HUES6 (cell line): ENCODE measurements at regions not wholly inside any gene's neighbourhood (a gene's known extent, or its start where the extent isn't known, plus 50 kb on each side); places are given as distances from the start of the nearest gene placed in this dataset.

ENCODE experiments used
- H3K27ac ChIP-seq: 2 replicates; pipeline ENCODE4 v1.7.0; 2013; ENCODE audit warnings: low read depth, mild to moderate bottlenecking, low read length, inconsistent platforms
- H3K27me3 ChIP-seq: 2 replicates; pipeline ENCODE4 v1.6.1; 2013; ENCODE audit warnings: low read length; ENCODE audit not compliant: control insufficient read depth, insufficient read depth
- H3K36me3 ChIP-seq: 2 replicates; pipeline ENCODE4 v1.6.1; 2013; ENCODE audit warnings: low read length; ENCODE audit not compliant: control insufficient read depth, insufficient read depth
- H3K4me1 ChIP-seq: 2 replicates; pipeline ENCODE4 v1.6.1; 2013; ENCODE audit warnings: low read length; ENCODE audit not compliant: control insufficient read depth, insufficient read depth
- H3K4me3 ChIP-seq: 2 replicates; pipeline ENCODE4 v1.5.1; 2013; ENCODE audit warnings: low read depth, low read length
- H3K9ac ChIP-seq: one replicate; pipeline ENCODE4 v1.6.1; 2013; ENCODE audit warnings: mild to moderate bottlenecking, low read length
- H3K9me3 ChIP-seq: 2 replicates; pipeline ENCODE4 v1.6.1; 2013; ENCODE audit warnings: low read depth, low read length; ENCODE audit not compliant: control insufficient read depth, insufficient read depth

- Histone ChIP-seq H3K27ac (no peak overlapping the region), H3K27me3 (no peaks in the 10 kb centered on the region), H3K36me3 (no peaks in the 10 kb centered on the region), H3K9ac (no peak overlapping the region), H3K4me1 (peaks cover 12% of the 10 kb centered on the region), H3K9me3 (no peaks in the 10 kb centered on the region), H3K4me3 (no peak overlapping the region)
These were observed 498.8 kb upstream of the C1orf87 start for GRCh38 chr1:60572378-60572777.

DNA sequence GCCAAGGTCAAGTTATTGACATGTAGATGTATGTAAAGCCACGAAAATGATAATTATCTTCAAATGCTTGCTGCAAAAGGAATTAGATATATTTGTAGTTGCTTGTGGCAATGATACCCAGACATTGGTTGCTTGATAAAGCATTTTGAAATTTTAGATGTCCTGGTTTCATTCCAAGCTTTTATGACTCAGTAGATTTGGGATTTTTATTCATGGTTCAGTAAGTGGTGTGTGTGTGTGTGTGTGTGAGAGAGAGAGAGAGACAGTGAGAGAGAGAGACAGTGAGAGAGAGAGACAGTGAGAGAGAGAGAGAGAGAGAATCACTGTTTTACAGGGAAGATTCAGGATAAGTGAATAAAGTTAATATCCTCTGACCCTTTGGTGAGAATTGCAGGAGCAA is 498.2 kb upstream of the C1orf87 start:
- Histone ChIP-seq H3K27me3 (no peaks in the 10 kb centered on the region), H3K4me3 (no peak overlapping the region), H3K4me1 (peaks cover 12% of the 10 kb centered on the region), H3K9me3 (no peaks in the 10 kb centered on the region), H3K9ac (no peak overlapping the region), H3K27ac (no peak overlapping the region), H3K36me3 (no peaks in the 10 kb centered on the region)

DNA sequence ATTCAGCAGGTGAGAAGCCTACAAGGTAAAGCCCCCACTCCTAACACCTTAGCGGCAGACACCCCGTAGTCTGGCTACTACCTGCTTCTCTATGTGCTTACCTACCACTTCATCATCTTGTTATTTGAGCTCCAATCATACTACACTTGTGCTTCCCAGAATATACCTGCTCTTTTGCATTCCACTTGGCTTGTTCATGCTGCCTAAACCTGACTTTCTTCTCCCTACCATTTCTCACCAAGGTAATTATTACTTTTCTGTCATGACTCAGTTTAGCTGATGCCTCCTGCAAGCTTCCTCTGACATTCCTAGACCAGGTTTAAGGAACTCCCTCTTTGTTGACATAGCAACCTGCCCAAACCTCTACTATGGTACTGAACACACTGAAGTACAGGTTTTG is 495.6 kb upstream of the C1orf87 start:
- Histone ChIP-seq H3K27me3 (no peaks in the 10 kb centered on the region), H3K9ac (no peak overlapping the region), H3K36me3 (no peaks in the 10 kb centered on the region), H3K4me3 (no peak overlapping the region), H3K9me3 (no peaks in the 10 kb centered on the region), H3K4me1 (peaks cover 10% of the 10 kb centered on the region), H3K27ac (no peak overlapping the region)

DNA sequence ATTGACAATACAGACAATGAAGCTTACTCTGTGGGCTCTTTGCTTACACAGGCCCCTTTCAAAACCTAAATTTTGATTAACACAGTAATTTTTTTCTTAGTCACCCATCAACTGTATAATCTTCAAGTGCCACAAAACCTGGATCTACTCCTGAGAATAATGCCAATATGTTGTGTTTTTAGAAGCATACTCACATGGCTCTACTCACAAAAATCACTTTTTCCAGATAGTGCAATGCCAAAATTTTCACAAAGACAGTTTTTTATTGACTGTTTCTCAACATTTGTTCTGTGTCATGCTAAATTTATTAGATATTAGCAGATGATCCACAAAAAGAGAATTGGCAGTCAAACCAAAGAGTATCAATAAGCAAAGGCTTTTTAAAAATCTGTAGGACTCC is 493.7 kb upstream of the C1orf87 start:
- H3K27ac ChIP-seq = no peak overlapping the region
- H3K4me1 ChIP-seq = no peaks in the 10 kb centered on the region
- no peak overlapping the region for H3K4me3 ChIP-seq
- no peaks in the 10 kb centered on the region for H3K27me3 ChIP-seq
- no peaks in the 10 kb centered on the region for H3K36me3 ChIP-seq
- no peak overlapping the region for H3K9ac ChIP-seq
- no peaks in the 10 kb centered on the region for H3K9me3 ChIP-seq

DNA sequence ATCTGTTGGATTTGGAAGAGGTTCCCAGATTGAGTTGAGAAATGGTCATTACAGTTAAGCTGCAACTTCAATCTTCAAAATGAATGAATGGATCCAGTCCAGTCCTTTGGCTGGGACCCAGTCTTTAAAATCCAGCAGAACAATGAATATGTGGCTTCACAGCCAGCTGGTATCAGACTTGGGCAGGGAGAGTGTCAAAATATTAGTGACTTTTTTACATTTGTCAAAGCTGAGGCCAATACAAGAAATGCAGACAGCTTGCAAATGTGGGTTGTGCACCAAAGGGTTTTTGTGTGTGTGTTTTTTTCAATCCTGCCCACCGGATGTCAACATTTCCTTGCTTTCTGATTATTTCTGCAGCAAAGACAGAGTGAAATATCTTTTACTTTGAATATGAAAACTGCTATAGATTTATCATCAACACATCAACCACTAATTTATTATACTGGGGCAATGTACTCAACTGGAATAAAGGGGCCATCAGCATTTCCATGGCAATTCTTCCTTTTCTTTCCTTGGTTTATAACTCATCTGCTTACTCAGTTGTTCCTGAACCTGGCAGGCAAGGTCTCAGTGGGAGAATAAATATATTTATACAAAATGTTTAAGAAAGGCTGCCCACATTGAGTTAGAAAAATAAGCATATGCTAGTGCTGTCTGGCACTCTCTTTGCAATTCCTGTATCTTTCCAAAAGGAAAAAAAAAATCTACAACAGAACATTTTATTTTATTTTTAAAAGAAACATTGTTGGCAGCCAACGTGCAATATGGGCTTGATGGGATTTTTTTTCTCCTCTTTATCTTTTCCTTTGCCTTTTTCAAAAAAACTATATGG is 491.6 kb upstream of the C1orf87 start:
- no peak overlapping the region for H3K27ac ChIP-seq
- no peaks in the 10 kb centered on the region for H3K4me1 ChIP-seq
- no peak overlapping the region for H3K9ac ChIP-seq

GRCh38 chr1:60563777-60564535 is 490.4 kb upstream of the C1orf87 start:
- H3K9me3 ChIP-seq = no peaks in the 10 kb centered on the region
- no peaks in the 10 kb centered on the region for H3K27me3 ChIP-seq
- H3K4me3 ChIP-seq = no peak overlapping the region
- no peaks in the 10 kb centered on the region for H3K4me1 ChIP-seq
- H3K27ac ChIP-seq = no peak overlapping the region
- H3K36me3 ChIP-seq = no peaks in the 10 kb centered on the region
- H3K9ac ChIP-seq = no peak overlapping the region

More for the DNA sequence above, 491.6 kb upstream of the C1orf87 start:
- Histone ChIP-seq H3K9me3 (no peaks in the 10 kb centered on the region), H3K36me3 (no peaks in the 10 kb centered on the region), H3K4me3 (no peak overlapping the region), H3K27me3 (no peaks in the 10 kb centered on the region)

DNA sequence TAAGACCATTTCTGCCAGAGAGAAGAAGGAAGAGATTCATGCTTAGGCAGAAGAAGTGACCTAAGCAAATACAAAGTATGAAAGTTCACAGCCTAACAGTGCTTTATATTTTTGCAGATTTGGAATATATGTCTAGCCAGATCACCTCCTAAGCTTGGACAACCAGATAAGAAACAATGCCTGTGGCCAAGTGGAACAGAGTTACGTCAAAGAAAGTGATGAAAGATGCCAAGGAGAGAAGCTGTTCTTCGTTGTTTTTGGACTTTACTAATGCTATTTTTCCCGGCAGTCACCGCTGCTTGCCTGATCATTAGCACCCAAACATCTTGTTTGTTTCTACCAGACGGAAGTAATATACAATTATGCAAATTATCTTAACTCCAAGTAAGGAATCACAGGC is 489.2 kb upstream of the C1orf87 start:
- Histone ChIP-seq H3K27me3 (no peaks in the 10 kb centered on the region), H3K4me1 (no peaks in the 10 kb centered on the region), H3K9ac (no peak overlapping the region), H3K4me3 (no peak overlapping the region), H3K36me3 (no peaks in the 10 kb centered on the region), H3K27ac (no peak overlapping the region), H3K9me3 (no peaks in the 10 kb centered on the region)

GRCh38 chr1:60560701-60561100 is 487.1 kb upstream of the C1orf87 start:
- Histone ChIP-seq H3K27ac (no peak overlapping the region), H3K9me3 (no peaks in the 10 kb centered on the region), H3K9ac (no peak overlapping the region), H3K4me3 (no peak overlapping the region), H3K27me3 (no peaks in the 10 kb centered on the region), H3K4me1 (no peaks in the 10 kb centered on the region), H3K36me3 (no peaks in the 10 kb centered on the region)

GRCh38 chr1:60558236-60558635 is 484.7 kb upstream of the C1orf87 start:
- Histone ChIP-seq H3K9me3 (no peaks in the 10 kb centered on the region), H3K4me1 (no peaks in the 10 kb centered on the region), H3K36me3 (no peaks in the 10 kb centered on the region), H3K4me3 (no peak overlapping the region), H3K27ac (no peak overlapping the region), H3K9ac (no peak overlapping the region), H3K27me3 (no peaks in the 10 kb centered on the region)

DNA sequence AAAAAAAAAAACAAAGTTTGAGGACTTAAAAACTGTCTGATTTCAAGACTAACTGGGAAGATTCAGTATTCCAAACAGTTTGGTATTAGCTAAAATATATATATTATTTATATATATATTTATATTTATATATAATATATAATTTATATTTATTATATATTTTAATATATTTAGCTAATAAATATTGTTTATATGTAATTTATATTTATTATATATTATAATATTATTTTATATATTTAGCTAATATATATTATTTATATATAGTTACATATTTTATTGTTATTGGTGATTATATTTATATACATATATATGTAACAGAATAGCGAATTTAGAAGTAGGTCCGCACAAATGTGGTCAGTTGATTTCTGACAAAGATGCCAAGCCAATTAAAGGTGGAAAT is 480.2 kb upstream of the C1orf87 start:
- H3K9me3 ChIP-seq = no peaks in the 10 kb centered on the region
- H3K36me3 ChIP-seq = no peaks in the 10 kb centered on the region

GRCh38 chr1:60547821-60548220 is 474.3 kb upstream of the C1orf87 start:
- H3K9me3 ChIP-seq = no peaks in the 10 kb centered on the region

More for the DNA sequence above, 480.2 kb upstream of the C1orf87 start:
- no peaks in the 10 kb centered on the region for H3K4me1 ChIP-seq
- no peaks in the 10 kb centered on the region for H3K27me3 ChIP-seq
- H3K9ac ChIP-seq = no peak overlapping the region
- H3K4me3 ChIP-seq = no peak overlapping the region
- H3K27ac ChIP-seq = no peak overlapping the region

More at GRCh38 chr1:60547821-60548220, 474.3 kb upstream of the C1orf87 start:
- Histone ChIP-seq H3K9ac (no peak overlapping the region), H3K36me3 (no peaks in the 10 kb centered on the region), H3K4me3 (no peak overlapping the region), H3K27me3 (no peaks in the 10 kb centered on the region), H3K4me1 (no peaks in the 10 kb centered on the region), H3K27ac (no peak overlapping the region)
